HepG2 (cell line): ENCODE measurements at regions not wholly inside any gene's neighbourhood (a gene's known extent, or its start where the extent isn't known, plus 50 kb on each side); places are given as distances from the start of the nearest gene placed in this dataset.
"Not testable (repeated sequence)": the region's sequence is repeated elsewhere in the genome, so short reads cannot be mapped to it uniquely, and the experiment has no call there.

Experiments used
- ELF3 ChIP-seq: IDR thresholded peaks from 2 replicates; pipeline ENCODE4 v1.6.1; 2016; ENCODE audit warnings: missing genetic modification reagents, missing compliant biosample characterization
- FOXA3 ChIP-seq: IDR thresholded peaks from 2 replicates; pipeline ENCODE4 v1.6.1; 2016; ENCODE audit warnings: missing genetic modification reagents, missing compliant biosample characterization
- HMG20A ChIP-seq: IDR thresholded peaks from 2 replicates; pipeline ENCODE4 v1.6.1; 2016; ENCODE audit warnings: borderline replicate concordance
- KDM4B ChIP-seq: sonication (generic); formaldehyde crosslinking; IDR thresholded peaks from 2 replicates; pipeline ENCODE4 v1.4.0; 2020; ENCODE audit warnings: missing genetic modification reagents
- MED1 ChIP-seq: sonication (generic); formaldehyde crosslinking; IDR thresholded peaks from 2 replicates; pipeline ENCODE4 v1.4.0; 2020; ENCODE audit warnings: missing genetic modification reagents
- RARA ChIP-seq: IDR thresholded peaks from 2 replicates; pipeline ENCODE4 v1.6.1; 2016; ENCODE audit warnings: missing genetic modification reagents, missing compliant biosample characterization
- RXRA ChIP-seq: sonication (generic); formaldehyde crosslinking; IDR thresholded peaks from 2 replicates; pipeline ENCODE4 v1.5.1; 2020; ENCODE audit warnings: missing genetic modification reagents
- SOX5 ChIP-seq: IDR thresholded peaks from 2 replicates; pipeline ENCODE4 v1.6.1; 2016; ENCODE audit warnings: borderline replicate concordance
- SOX6 ChIP-seq, 2 experiments: fragments of 450-650 bp in 1 of 2; sonication (generic) in 1 of 2; formaldehyde crosslinking in 1 of 2; IDR thresholded peaks; 2 replicates each; pipeline versions ENCODE4 v1.4.0 to v1.6.1; 2017 to 2020; ENCODE audit warnings: antibody characterized with exemption in 1 of 2, mild to moderate bottlenecking in 1 of 2, missing genetic modification reagents in 1 of 2
- TCF7 ChIP-seq: sonication (generic); IDR thresholded peaks from 2 replicates; pipeline ENCODE4 v1.6.1; 2016; ENCODE audit warnings: antibody characterized with exemption, low read depth
- ZNF878 ChIP-seq: sonication (generic); formaldehyde crosslinking; IDR thresholded peaks from 2 replicates; pipeline ENCODE4 v1.8.1; 2023; ENCODE audit warnings: mild to moderate bottlenecking, missing genetic modification reagents, moderate library complexity
- TF ChIP-seq, protein P1 (sequence below): IDR thresholded peaks from 2 replicates; pipeline ENCODE4 v1.6.1; 2016; ENCODE audit warnings: missing compliant biosample characterization, missing genetic modification reagents, borderline replicate concordance
- TF ChIP-seq, protein P2 (sequence below): IDR thresholded peaks from 2 replicates; pipeline ENCODE4 v1.6.1; 2018; ENCODE audit warnings: missing genetic modification reagents, mild to moderate bottlenecking, missing compliant biosample characterization
- TF ChIP-seq, protein P3 (sequence below): sonication (generic); formaldehyde crosslinking; conservative IDR thresholded peaks from 2 replicates; pipeline ENCODE4 v1.4.0; 2020; ENCODE audit warnings: mild to moderate bottlenecking, missing genetic modification reagents, moderate library complexity
- TF ChIP-seq, protein P4 (sequence below): IDR thresholded peaks from 2 replicates; pipeline ENCODE4 v1.6.1; 2016; ENCODE audit warnings: mild to moderate bottlenecking
- TF ChIP-seq, protein P5 (sequence below): IDR thresholded peaks from 2 replicates; pipeline ENCODE4 v1.6.1; 2012; ENCODE audit warnings: low read depth, low read length, improper control_type of control experiment
- TF ChIP-seq, protein P6 (sequence below): IDR thresholded peaks from 2 replicates; pipeline ENCODE4 v1.6.1; 2018; ENCODE audit warnings: missing genetic modification reagents
- TF ChIP-seq, protein P7 (sequence below): sonication (generic); formaldehyde crosslinking; IDR thresholded peaks from 2 replicates; pipeline ENCODE4 v1.4.0; 2020; ENCODE audit warnings: missing genetic modification reagents, borderline replicate concordance

DNA sequence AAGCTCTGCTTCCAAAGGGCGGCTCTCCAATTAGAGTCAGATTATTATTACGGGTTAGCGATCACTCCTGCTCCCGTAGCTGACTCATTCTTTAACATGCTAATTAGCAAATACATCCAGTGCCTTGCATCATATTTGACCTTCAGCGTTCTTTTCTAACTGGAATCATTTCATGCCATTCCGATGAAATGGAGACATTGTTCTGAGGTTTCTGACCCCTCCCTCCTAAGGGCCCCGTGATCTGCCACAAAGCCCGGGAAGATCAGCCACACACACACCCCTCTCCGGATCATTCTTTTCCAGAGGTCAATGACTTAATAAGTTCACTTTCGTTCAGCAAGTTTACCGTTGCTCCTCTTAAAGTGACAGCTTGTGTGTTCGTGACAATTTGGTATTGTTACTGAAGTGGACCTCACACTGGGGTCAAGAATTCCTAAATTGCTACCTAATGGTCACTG lies 200.4 kb downstream of the RTP5 start (continued):
- TF ChIP-seq, protein P1, sequence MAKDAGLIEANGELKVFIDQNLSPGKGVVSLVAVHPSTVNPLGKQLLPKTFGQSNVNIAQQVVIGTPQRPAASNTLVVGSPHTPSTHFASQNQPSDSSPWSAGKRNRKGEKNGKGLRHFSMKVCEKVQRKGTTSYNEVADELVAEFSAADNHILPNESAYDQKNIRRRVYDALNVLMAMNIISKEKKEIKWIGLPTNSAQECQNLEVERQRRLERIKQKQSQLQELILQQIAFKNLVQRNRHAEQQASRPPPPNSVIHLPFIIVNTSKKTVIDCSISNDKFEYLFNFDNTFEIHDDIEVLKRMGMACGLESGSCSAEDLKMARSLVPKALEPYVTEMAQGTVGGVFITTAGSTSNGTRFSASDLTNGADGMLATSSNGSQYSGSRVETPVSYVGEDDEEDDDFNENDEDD, result peak; percentile 53; the same call in 1 of the 2 replicates
- peak; percentile 34; the same call in 1 of the 2 replicates for TF ChIP-seq ZNF878
- TF ChIP-seq SOX6 (IDR thresholded peaks at IDR 0.05), result not testable (repeated sequence)
- TF ChIP-seq SOX6 (CRISPR knock-in tag; IDR thresholded peaks at IDR 0.05), result peak; percentile 92
- TF ChIP-seq RXRA, result peak; percentile 72; the same call in 1 of the 2 replicates
- TF ChIP-seq FOXA3 (CRISPR knock-in tag), result peak; percentile 74
- TF ChIP-seq, protein P2, sequence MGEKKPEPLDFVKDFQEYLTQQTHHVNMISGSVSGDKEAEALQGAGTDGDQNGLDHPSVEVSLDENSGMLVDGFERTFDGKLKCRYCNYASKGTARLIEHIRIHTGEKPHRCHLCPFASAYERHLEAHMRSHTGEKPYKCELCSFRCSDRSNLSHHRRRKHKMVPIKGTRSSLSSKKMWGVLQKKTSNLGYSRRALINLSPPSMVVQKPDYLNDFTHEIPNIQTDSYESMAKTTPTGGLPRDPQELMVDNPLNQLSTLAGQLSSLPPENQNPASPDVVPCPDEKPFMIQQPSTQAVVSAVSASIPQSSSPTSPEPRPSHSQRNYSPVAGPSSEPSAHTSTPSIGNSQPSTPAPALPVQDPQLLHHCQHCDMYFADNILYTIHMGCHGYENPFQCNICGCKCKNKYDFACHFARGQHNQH (CRISPR knock-in tag), result 0 out of 2 replicates have a peak, but pooled peaks have one; percentile 27
- TF ChIP-seq, protein P3, sequence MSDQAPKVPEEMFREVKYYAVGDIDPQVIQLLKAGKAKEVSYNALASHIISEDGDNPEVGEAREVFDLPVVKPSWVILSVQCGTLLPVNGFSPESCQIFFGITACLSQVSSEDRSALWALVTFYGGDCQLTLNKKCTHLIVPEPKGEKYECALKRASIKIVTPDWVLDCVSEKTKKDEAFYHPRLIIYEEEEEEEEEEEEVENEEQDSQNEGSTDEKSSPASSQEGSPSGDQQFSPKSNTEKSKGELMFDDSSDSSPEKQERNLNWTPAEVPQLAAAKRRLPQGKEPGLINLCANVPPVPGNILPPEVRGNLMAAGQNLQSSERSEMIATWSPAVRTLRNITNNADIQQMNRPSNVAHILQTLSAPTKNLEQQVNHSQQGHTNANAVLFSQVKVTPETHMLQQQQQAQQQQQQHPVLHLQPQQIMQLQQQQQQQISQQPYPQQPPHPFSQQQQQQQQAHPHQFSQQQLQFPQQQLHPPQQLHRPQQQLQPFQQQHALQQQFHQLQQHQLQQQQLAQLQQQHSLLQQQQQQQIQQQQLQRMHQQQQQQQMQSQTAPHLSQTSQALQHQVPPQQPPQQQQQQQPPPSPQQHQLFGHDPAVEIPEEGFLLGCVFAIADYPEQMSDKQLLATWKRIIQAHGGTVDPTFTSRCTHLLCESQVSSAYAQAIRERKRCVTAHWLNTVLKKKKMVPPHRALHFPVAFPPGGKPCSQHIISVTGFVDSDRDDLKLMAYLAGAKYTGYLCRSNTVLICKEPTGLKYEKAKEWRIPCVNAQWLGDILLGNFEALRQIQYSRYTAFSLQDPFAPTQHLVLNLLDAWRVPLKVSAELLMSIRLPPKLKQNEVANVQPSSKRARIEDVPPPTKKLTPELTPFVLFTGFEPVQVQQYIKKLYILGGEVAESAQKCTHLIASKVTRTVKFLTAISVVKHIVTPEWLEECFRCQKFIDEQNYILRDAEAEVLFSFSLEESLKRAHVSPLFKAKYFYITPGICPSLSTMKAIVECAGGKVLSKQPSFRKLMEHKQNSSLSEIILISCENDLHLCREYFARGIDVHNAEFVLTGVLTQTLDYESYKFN (CRISPR knock-in tag), result peak; percentile 63
- TF ChIP-seq, protein P4, sequence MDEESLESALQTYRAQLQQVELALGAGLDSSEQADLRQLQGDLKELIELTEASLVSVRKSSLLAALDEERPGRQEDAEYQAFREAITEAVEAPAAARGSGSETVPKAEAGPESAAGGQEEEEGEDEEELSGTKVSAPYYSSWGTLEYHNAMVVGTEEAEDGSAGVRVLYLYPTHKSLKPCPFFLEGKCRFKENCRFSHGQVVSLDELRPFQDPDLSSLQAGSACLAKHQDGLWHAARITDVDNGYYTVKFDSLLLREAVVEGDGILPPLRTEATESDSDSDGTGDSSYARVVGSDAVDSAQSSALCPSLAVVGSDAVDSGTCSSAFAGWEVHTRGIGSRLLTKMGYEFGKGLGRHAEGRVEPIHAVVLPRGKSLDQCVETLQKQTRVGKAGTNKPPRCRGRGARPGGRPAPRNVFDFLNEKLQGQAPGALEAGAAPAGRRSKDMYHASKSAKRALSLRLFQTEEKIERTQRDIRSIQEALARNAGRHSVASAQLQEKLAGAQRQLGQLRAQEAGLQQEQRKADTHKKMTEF (CRISPR knock-in tag), result 0 out of 2 replicates have a peak, but pooled peaks have one; percentile 43
- peak; percentile 74 for TF ChIP-seq MED1 (CRISPR knock-in tag)
- peak; percentile 63; the same call in 1 of the 2 replicates for TF ChIP-seq HMG20A
- 0 out of 2 replicates have a peak, but pooled peaks have one; percentile 31 for TF ChIP-seq KDM4B (CRISPR knock-in tag)
- TF ChIP-seq, protein P5, sequence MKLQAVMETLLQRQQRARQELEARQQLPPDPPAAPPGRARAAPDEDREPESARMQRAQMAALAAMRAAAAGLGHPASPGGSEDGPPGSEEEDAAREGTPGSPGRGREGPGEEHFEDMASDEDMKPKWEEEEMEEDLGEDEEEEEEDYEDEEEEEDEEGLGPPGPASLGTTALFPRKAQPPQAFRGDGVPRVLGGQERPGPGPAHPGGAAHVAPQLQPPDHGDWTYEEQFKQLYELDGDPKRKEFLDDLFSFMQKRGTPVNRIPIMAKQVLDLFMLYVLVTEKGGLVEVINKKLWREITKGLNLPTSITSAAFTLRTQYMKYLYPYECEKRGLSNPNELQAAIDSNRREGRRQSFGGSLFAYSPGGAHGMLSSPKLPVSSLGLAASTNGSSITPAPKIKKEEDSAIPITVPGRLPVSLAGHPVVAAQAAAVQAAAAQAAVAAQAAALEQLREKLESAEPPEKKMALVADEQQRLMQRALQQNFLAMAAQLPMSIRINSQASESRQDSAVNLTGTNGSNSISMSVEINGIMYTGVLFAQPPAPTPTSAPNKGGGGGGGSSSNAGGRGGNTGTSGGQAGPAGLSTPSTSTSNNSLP, result peak; percentile 47; the same call in 1 of the 2 replicates
- TF ChIP-seq, protein P6, sequence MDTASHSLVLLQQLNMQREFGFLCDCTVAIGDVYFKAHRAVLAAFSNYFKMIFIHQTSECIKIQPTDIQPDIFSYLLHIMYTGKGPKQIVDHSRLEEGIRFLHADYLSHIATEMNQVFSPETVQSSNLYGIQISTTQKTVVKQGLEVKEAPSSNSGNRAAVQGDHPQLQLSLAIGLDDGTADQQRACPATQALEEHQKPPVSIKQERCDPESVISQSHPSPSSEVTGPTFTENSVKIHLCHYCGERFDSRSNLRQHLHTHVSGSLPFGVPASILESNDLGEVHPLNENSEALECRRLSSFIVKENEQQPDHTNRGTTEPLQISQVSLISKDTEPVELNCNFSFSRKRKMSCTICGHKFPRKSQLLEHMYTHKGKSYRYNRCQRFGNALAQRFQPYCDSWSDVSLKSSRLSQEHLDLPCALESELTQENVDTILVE (CRISPR knock-in tag), result peak; percentile 53
- TF ChIP-seq SOX5, result peak; percentile 91
- TF ChIP-seq, protein P7, sequence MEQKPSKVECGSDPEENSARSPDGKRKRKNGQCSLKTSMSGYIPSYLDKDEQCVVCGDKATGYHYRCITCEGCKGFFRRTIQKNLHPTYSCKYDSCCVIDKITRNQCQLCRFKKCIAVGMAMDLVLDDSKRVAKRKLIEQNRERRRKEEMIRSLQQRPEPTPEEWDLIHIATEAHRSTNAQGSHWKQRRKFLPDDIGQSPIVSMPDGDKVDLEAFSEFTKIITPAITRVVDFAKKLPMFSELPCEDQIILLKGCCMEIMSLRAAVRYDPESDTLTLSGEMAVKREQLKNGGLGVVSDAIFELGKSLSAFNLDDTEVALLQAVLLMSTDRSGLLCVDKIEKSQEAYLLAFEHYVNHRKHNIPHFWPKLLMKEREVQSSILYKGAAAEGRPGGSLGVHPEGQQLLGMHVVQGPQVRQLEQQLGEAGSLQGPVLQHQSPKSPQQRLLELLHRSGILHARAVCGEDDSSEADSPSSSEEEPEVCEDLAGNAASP (CRISPR knock-in tag), result peak; percentile 43; the same call in 1 of the 2 replicates
- 0 out of 2 replicates have a peak, but pooled peaks have one; percentile 42 for TF ChIP-seq ELF3 (CRISPR knock-in tag)
- peak; percentile 21; the same call in 1 of the 2 replicates for TF ChIP-seq TCF7
- TF ChIP-seq RARA (CRISPR knock-in tag), result peak; percentile 65
